ENCODE measurements at regions not wholly inside any gene's neighbourhood (a gene's known extent, or its start where the extent isn't known, plus 50 kb on each side); places are given as distances from the start of the nearest gene placed in this dataset.

DNA sequence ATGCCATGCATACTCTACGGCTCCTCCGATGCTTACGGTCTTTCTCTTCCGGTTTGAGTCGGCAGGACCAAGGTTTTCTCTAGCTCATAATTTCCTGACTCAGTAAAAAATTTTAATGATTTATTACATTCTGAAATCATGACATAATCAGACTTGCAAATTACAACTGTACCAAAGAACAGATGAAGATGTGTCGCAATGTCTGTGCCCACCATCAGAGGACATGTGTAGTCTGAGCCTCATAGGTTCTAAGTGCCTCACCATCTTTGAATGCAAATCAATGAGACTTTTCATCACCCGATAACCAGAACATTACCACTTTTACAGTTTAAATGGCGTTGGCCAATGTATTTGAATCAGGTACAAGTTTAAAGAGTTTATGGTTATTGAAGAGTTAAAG lies 213.1 kb downstream of the NHLRC3 start:
- BruUV-seq (replicated peaks): no TSS peak
- Histone ChIP-seq H3K79me2 (ENCODE audit: low read length) (no peaks in the 10 kb centered on the region), H3K4me3 (ENCODE audit: low read length) (no peak overlapping the region), H4K20me1 (ENCODE audit: low read length) (no peaks in the 10 kb centered on the region), H3K9me2 (replicated peaks; ENCODE audit: low read length) (no peaks in the 10 kb centered on the region), H3K36me3 (ENCODE audit: low read depth, low read length) (no peaks in the 10 kb centered on the region), H3K9me3 (ENCODE audit: low read length) (no peaks in the 10 kb centered on the region), H3K27me3 (ENCODE audit: low read length) (peaks cover 38% of the 10 kb centered on the region), H3K9ac (ENCODE audit: low read length) (no peak overlapping the region), H3F3A (ENCODE audit: low read length, unreplicated experiment) (no peaks in the 10 kb centered on the region), H3K4me2 (ENCODE audit: low read length) (no peak overlapping the region), H3K27ac (ENCODE audit: low read length) (no peak overlapping the region), H2AFZ (ENCODE audit: low read length) (no peak overlapping the region), H3K4me1 (ENCODE audit: insufficient read depth, low read length) (no peaks in the 10 kb centered on the region)
- ATAC-seq (no peak), DNase-seq (no peak)
- no peak for TF ChIP-seq EZH2 (IDR thresholded peaks at IDR 0.05; ENCODE audit: low read length, unreplicated experiment)
- TF ChIP-seq, protein P1, sequence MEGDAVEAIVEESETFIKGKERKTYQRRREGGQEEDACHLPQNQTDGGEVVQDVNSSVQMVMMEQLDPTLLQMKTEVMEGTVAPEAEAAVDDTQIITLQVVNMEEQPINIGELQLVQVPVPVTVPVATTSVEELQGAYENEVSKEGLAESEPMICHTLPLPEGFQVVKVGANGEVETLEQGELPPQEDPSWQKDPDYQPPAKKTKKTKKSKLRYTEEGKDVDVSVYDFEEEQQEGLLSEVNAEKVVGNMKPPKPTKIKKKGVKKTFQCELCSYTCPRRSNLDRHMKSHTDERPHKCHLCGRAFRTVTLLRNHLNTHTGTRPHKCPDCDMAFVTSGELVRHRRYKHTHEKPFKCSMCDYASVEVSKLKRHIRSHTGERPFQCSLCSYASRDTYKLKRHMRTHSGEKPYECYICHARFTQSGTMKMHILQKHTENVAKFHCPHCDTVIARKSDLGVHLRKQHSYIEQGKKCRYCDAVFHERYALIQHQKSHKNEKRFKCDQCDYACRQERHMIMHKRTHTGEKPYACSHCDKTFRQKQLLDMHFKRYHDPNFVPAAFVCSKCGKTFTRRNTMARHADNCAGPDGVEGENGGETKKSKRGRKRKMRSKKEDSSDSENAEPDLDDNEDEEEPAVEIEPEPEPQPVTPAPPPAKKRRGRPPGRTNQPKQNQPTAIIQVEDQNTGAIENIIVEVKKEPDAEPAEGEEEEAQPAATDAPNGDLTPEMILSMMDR (conservative IDR thresholded peaks at IDR 0.05; ENCODE audit: low read depth, low read length): no peak
- TF ChIP-seq EZH2phosphoT487 (IDR thresholded peaks at IDR 0.05; ENCODE audit: borderline replicate concordance, low read length): no peak
- intact Hi-C loops (cut with micrococcal nuclease): no loop called here
- CTCF ChIA-PET: no interaction called here
- POLR2A ChIA-PET (ENCODE audit: unreplicated experiment): no interaction called here

DNA sequence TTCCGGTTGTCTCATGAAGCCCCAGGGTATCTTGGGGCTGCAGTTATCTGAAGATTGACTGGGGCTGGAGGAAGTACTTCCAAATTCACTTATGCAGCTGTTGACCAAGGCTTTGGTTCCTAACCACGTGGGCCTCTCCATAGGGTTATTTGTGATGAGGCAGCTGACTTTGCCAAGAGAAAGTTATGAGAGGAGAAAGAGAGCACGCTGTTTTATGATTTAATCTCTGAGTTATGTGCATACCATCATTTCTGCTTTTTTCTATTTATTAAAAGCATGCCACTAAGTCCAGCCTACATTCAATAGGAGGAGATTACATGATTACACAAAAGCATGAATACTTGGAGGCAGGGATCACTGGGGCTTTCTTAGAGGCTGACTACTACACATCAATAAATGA lies 215.5 kb downstream of the NHLRC3 start:
- no peaks in the 10 kb centered on the region for H3K36me3 ChIP-seq (ENCODE audit: low read depth, low read length)
- no peaks in the 10 kb centered on the region for H3K4me1 ChIP-seq (ENCODE audit: insufficient read depth, low read length)
- no peak for DNase-seq
- H3K9me2 ChIP-seq (replicated peaks; ENCODE audit: low read length): no peaks in the 10 kb centered on the region
- no peaks in the 10 kb centered on the region for H3F3A ChIP-seq (ENCODE audit: low read length, unreplicated experiment)
- intact Hi-C loops (cut with micrococcal nuclease): no loop called here
- CTCF ChIA-PET: interaction anchor here (0.6 kb wide), 1 partner anchor 121 kb away, joined by 3 read pairs; no protein-coding TSS in a partner anchor
- H4K20me1 ChIP-seq (ENCODE audit: low read length): no peaks in the 10 kb centered on the region
- H3K27ac ChIP-seq (ENCODE audit: low read length): no peak overlapping the region
- no peak overlapping the region for H3K4me3 ChIP-seq (ENCODE audit: low read length)
- no peak overlapping the region for H3K4me2 ChIP-seq (ENCODE audit: low read length)
- H3K79me2 ChIP-seq (ENCODE audit: low read length): no peaks in the 10 kb centered on the region
- no peak overlapping the region for H2AFZ ChIP-seq (ENCODE audit: low read length)
- ATAC-seq: no peak
- TF ChIP-seq EZH2phosphoT487 (IDR thresholded peaks at IDR 0.05; ENCODE audit: borderline replicate concordance, low read length): no peak
- TF ChIP-seq EZH2 (IDR thresholded peaks at IDR 0.05; ENCODE audit: low read length, unreplicated experiment): no peak
- TF ChIP-seq, protein P1 (conservative IDR thresholded peaks at IDR 0.05; ENCODE audit: low read depth, low read length): no peak
- H3K9ac ChIP-seq (ENCODE audit: low read length): no peak overlapping the region
- no TSS peak for BruUV-seq (replicated peaks)
- POLR2A ChIA-PET (ENCODE audit: unreplicated experiment): no interaction called here
- peaks cover 17% of the 10 kb centered on the region for H3K27me3 ChIP-seq (ENCODE audit: low read length)
- no peaks in the 10 kb centered on the region for H3K9me3 ChIP-seq (ENCODE audit: low read length)

DNA sequence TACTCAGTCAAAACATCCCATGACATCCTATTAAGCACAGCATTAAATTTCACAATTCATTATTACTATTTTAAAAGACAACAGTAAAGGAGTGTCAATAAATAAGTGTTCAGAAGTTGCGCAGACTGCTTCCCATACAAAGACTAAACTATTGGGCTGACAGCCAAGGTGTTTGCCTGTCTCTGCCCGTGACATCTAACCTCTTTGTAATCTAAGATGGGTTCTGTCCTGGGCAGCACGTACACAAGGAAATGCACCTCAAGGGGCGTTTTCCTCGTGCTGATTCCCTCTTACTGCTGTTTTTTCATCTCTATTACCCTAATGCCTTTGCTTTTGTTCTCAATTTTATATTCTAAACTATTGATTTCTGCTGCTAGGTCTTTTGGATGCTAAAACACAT lies 216.3 kb downstream of the NHLRC3 start:
- intact Hi-C loops (cut with micrococcal nuclease): no loop called here
- no peaks in the 10 kb centered on the region for H3K9me2 ChIP-seq (replicated peaks; ENCODE audit: low read length)
- no peak for ATAC-seq
- no peaks in the 10 kb centered on the region for H3K79me2 ChIP-seq (ENCODE audit: low read length)
- no peak overlapping the region for H3K9ac ChIP-seq (ENCODE audit: low read length)
- H3K4me3 ChIP-seq (ENCODE audit: low read length): no peak overlapping the region
- H3K27me3 ChIP-seq (ENCODE audit: low read length): peaks cover 10% of the 10 kb centered on the region
- peaks cover 3% of the 10 kb centered on the region for H3K4me1 ChIP-seq (ENCODE audit: insufficient read depth, low read length)
- no peak for DNase-seq
- H2AFZ ChIP-seq (ENCODE audit: low read length): no peak overlapping the region
- no peaks in the 10 kb centered on the region for H3K9me3 ChIP-seq (ENCODE audit: low read length)
- no peaks in the 10 kb centered on the region for H4K20me1 ChIP-seq (ENCODE audit: low read length)
- no peak for TF ChIP-seq EZH2 (IDR thresholded peaks at IDR 0.05; ENCODE audit: low read length, unreplicated experiment)
- no peak for TF ChIP-seq EZH2phosphoT487 (IDR thresholded peaks at IDR 0.05; ENCODE audit: borderline replicate concordance, low read length)
- TF ChIP-seq, protein P1 (conservative IDR thresholded peaks at IDR 0.05; ENCODE audit: low read depth, low read length): no peak
- H3F3A ChIP-seq (ENCODE audit: low read length, unreplicated experiment): no peaks in the 10 kb centered on the region
- H3K27ac ChIP-seq (ENCODE audit: low read length): no peak overlapping the region
- no peak overlapping the region for H3K4me2 ChIP-seq (ENCODE audit: low read length)
- CTCF ChIA-PET: no interaction called here
- no peaks in the 10 kb centered on the region for H3K36me3 ChIP-seq (ENCODE audit: low read depth, low read length)
- POLR2A ChIA-PET (ENCODE audit: unreplicated experiment): no interaction called here
- BruUV-seq (replicated peaks): no TSS peak
